Fibroblast of lung (primary cell): ENCODE measurements at regions not wholly inside any gene's neighbourhood (a gene's known extent, or its start where the extent isn't known, plus 50 kb on each side); places are given as distances from the start of the nearest gene placed in this dataset.

ENCODE experiments used
- DNase-seq, 2 donors: peaks; one replicate each; pipeline versions ENCODE4 v3.0.0 to v3.0.0-alpha.2; 2010; ENCODE audit warnings: low read depth in 2 of 2
- H2AFZ ChIP-seq: 2 replicates; pipeline ENCODE4 v1.5.1; 2012; ENCODE audit warnings: low read length, control low read depth, inconsistent platforms
- H3K27ac ChIP-seq: 2 replicates; pipeline ENCODE4 v1.5.1; 2011; ENCODE audit warnings: low read length, control low read depth; ENCODE audit not compliant: insufficient read depth
- H3K27me3 ChIP-seq: 2 replicates; pipeline ENCODE4 v1.5.1; 2011; ENCODE audit warnings: mild to moderate bottlenecking, low read length; ENCODE audit not compliant: control insufficient read depth, insufficient read depth
- H3K36me3 ChIP-seq: 2 replicates; pipeline ENCODE4 v1.5.1; 2011; ENCODE audit warnings: low read length; ENCODE audit not compliant: control insufficient read depth, insufficient read depth
- H3K4me1 ChIP-seq: 2 replicates; pipeline ENCODE4 v1.5.1; 2011; ENCODE audit warnings: low read length; ENCODE audit not compliant: control insufficient read depth, insufficient read depth; ENCODE audit errors: extremely low read depth
- H3K4me2 ChIP-seq: 2 replicates; pipeline ENCODE4 v1.5.1; 2011; ENCODE audit warnings: low read length, control low read depth; ENCODE audit not compliant: insufficient read depth; ENCODE audit errors: extremely low read depth
- H3K4me3 ChIP-seq, 4 experiments: fragments of 200-600 bp in 1 of 4; sonication (generic) in 1 of 4; replicated peaks in 1 of 4; 2 replicates each; pipeline ENCODE4 v1.5.1; 2011 to 2016; ENCODE audit warnings: low read length in 4 of 4, low read depth in 3 of 4, mild to moderate bottlenecking in 3 of 4, control low read depth in 2 of 4, inconsistent platforms in 1 of 4, mixed read lengths in 1 of 4; ENCODE audit not compliant: insufficient read depth in 1 of 4; ENCODE audit errors: control extremely low read depth in 1 of 4
- H3K79me2 ChIP-seq: 2 replicates; pipeline ENCODE4 v1.5.1; 2012; ENCODE audit warnings: mild to moderate bottlenecking, low read length, inconsistent platforms; ENCODE audit not compliant: control insufficient read depth, insufficient read depth
- H3K9ac ChIP-seq: 2 replicates; pipeline ENCODE4 v1.5.1; 2011; ENCODE audit warnings: mild to moderate bottlenecking, low read length, control low read depth; ENCODE audit not compliant: insufficient read depth
- H3K9me3 ChIP-seq: 2 replicates; pipeline ENCODE4 v1.5.1; 2012; ENCODE audit warnings: low read depth, low read length; ENCODE audit not compliant: control insufficient read depth, insufficient read depth
- H4K20me1 ChIP-seq: 2 replicates; pipeline ENCODE4 v1.5.1; 2011; ENCODE audit warnings: low read length; ENCODE audit not compliant: control insufficient read depth, insufficient read depth; ENCODE audit errors: extremely low read depth
- CTCF ChIP-seq, 2 donors: IDR thresholded peaks in 1 of 2; conservative IDR thresholded peaks in 1 of 2; 1 replicate in 1 of 2; 2 replicates in 1 of 2; pipeline ENCODE4 v1.5.1; 2011 to 2012; ENCODE audit warnings: low read length in 2 of 2, control low read depth in 1 of 2, inconsistent platforms in 1 of 2, low read depth in 1 of 2, mild to moderate bottlenecking in 1 of 2
- EZH2 ChIP-seq: IDR thresholded peaks from 2 replicates; pipeline ENCODE4 v1.5.1; 2012; ENCODE audit warnings: low read length, control low read depth, mild to moderate bottlenecking; ENCODE audit errors: missing control alignments

GRCh38 chr3:13257666-13258065 lies 162.5 kb downstream of the NUP210 start:
- DNase-seq, result no peak
- H3K36me3 ChIP-seq, result no peaks in the 10 kb centered on the region
- no peaks in the 10 kb centered on the region for H3K79me2 ChIP-seq
- no peak for TF ChIP-seq CTCF (conservative IDR thresholded peaks at IDR 0.05 in 1 of 2, IDR thresholded peaks at IDR 0.05 in 1 of 2; ENCODE audit: low read depth in 1 of 2, low read length in 2 of 2)
- no peak for TF ChIP-seq EZH2
- no peaks in the 10 kb centered on the region for H4K20me1 ChIP-seq
- no peak overlapping the region for H2AFZ ChIP-seq
- no peaks in the 10 kb centered on the region for H3K27me3 ChIP-seq
- H3K4me2 ChIP-seq, result no peak overlapping the region
- no peaks in the 10 kb centered on the region for H3K4me1 ChIP-seq
- H3K27ac ChIP-seq, result no peak overlapping the region
- no peaks in the 10 kb centered on the region for H3K9me3 ChIP-seq
- H3K9ac ChIP-seq, result no peak overlapping the region
- no peak overlapping the region for H3K4me3 ChIP-seq

GRCh38 chr3:13256845-13257244 lies 163.3 kb downstream of the NUP210 start:
- H3K9ac ChIP-seq, result no peak overlapping the region
- H3K79me2 ChIP-seq, result no peaks in the 10 kb centered on the region
- no peaks in the 10 kb centered on the region for H3K9me3 ChIP-seq
- TF ChIP-seq CTCF (conservative IDR thresholded peaks at IDR 0.05 in 1 of 2, IDR thresholded peaks at IDR 0.05 in 1 of 2; ENCODE audit: low read depth in 1 of 2, low read length in 2 of 2) (no peak), EZH2 (no peak)
- H4K20me1 ChIP-seq, result no peaks in the 10 kb centered on the region
- DNase-seq, result no peak
- H3K36me3 ChIP-seq, result no peaks in the 10 kb centered on the region
- H2AFZ ChIP-seq, result no peak overlapping the region
- no peak overlapping the region for H3K27ac ChIP-seq
- no peak overlapping the region for H3K4me3 ChIP-seq
- H3K4me1 ChIP-seq, result no peaks in the 10 kb centered on the region
- H3K4me2 ChIP-seq, result no peak overlapping the region
- no peaks in the 10 kb centered on the region for H3K27me3 ChIP-seq

GRCh38 chr3:13254028-13254951 lies 165.8 kb downstream of the NUP210 start:
- H3K9me3 ChIP-seq, result no peaks in the 10 kb centered on the region
- H3K4me2 ChIP-seq, result no peak overlapping the region
- TF ChIP-seq EZH2, result no peak
- no peak for TF ChIP-seq CTCF (conservative IDR thresholded peaks at IDR 0.05 in 1 of 2, IDR thresholded peaks at IDR 0.05 in 1 of 2; ENCODE audit: low read depth in 1 of 2, low read length in 2 of 2)
- H3K9ac ChIP-seq, result no peak overlapping the region
- H3K79me2 ChIP-seq, result no peaks in the 10 kb centered on the region
- DNase-seq, result no peak
- H3K27me3 ChIP-seq, result no peaks in the 10 kb centered on the region
- no peak overlapping the region for H2AFZ ChIP-seq
- H3K36me3 ChIP-seq, result no peaks in the 10 kb centered on the region
- no peaks in the 10 kb centered on the region for H4K20me1 ChIP-seq
- no peak overlapping the region for H3K27ac ChIP-seq
- H3K4me3 ChIP-seq, result no peak overlapping the region
- no peaks in the 10 kb centered on the region for H3K4me1 ChIP-seq
